A673 (cell line): ENCODE measurements at regions not wholly inside any gene's neighbourhood (a gene's known extent, or its start where the extent isn't known, plus 50 kb on each side); places are given as distances from the start of the nearest gene placed in this dataset.

Experiments used
- EZH2 ChIP-seq: fragments of 200-600 bp; sonication (generic); IDR thresholded peaks from 2 replicates; pipeline ENCODE4 v1.6.1; 2017; ENCODE audit warnings: borderline replicate concordance, low read depth, mild to moderate bottlenecking, mixed read lengths, antibody characterized with exemption, low read length; ENCODE audit not compliant: poor library complexity, severe bottlenecking
- TF ChIP-seq, protein P1 (sequence below): fragments of 300-800, 200-600 bp; sonication (generic); conservative IDR thresholded peaks from 2 replicates; pipeline ENCODE4 v1.5.1; 2017; ENCODE audit warnings: low read depth, mild to moderate bottlenecking, antibody characterized with exemption, low read length, moderate library complexity, mixed read lengths

DNA sequence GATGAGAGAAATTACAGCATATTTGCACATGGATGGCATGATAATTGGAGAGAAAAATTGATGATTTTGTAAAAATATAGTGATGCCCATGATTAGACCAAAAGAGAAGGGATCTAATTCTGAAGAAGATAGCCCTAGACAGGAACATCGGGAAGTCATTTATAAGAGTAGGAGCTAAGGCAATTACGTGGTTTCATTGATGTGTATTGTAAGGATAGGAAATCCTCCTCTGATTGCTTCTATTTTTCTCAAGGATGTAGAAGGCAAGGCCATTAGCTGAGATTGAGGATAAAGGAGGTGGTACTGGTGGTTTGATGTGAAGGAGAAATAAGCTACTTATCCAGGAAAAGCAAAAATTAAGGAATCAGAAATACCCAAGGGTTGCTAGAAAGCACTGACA lies 176.5 kb upstream of the SOX11 start:
- TF ChIP-seq, protein P1, sequence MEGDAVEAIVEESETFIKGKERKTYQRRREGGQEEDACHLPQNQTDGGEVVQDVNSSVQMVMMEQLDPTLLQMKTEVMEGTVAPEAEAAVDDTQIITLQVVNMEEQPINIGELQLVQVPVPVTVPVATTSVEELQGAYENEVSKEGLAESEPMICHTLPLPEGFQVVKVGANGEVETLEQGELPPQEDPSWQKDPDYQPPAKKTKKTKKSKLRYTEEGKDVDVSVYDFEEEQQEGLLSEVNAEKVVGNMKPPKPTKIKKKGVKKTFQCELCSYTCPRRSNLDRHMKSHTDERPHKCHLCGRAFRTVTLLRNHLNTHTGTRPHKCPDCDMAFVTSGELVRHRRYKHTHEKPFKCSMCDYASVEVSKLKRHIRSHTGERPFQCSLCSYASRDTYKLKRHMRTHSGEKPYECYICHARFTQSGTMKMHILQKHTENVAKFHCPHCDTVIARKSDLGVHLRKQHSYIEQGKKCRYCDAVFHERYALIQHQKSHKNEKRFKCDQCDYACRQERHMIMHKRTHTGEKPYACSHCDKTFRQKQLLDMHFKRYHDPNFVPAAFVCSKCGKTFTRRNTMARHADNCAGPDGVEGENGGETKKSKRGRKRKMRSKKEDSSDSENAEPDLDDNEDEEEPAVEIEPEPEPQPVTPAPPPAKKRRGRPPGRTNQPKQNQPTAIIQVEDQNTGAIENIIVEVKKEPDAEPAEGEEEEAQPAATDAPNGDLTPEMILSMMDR: no peak
- TF ChIP-seq EZH2: no peak
